ENCODE measurements at regions not wholly inside any gene's neighbourhood (a gene's known extent, or its start where the extent isn't known, plus 50 kb on each side); places are given as distances from the start of the nearest gene placed in this dataset.

DNA sequence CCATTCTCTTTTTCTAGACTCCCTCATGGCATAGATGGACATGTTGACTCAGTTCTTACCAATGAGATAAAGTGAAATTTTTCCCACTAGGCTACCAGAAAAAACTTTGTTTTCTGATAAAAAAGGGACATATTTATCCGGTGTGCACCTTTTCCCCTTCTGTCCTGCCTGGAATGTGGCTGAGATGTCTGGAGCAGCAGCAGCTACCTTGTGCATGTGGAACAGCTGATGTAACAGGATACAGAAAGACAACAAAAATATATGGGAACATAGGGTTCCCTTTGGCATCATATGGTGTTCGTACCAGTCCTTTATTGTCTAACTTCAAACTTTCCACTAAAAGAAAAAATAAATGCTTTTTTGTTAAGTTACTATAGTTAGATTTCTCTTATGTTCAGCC is 460.2 kb upstream of the HS6ST1 start:
- Histone ChIP-seq H3K4me3 (ENCODE audit: low read length) (no peak overlapping the region), H3K27ac (ENCODE audit: low read depth in 1 of 2, low read length in 2 of 2) (no peak overlapping the region), H3K27me3 (ENCODE audit: control insufficient read depth in 1 of 2, insufficient read depth in 2 of 2, low read length in 2 of 2) (no peaks in the 10 kb centered on the region), H3K9me3 (ENCODE audit: control insufficient read depth in 1 of 2, insufficient read depth in 1 of 2, low read length in 2 of 2) (peaks cover 0 to 9% of the 10 kb centered on the region in 2 experiments), H3K4me1 (ENCODE audit: insufficient read depth, low read length) (no peaks in the 10 kb centered on the region), H3K36me3 (ENCODE audit: insufficient read depth, low read length) (no peaks in the 10 kb centered on the region)
- no peaks in the 10 kb centered on the region for H3K9me3 Mint-ChIP-seq
- ATAC-seq (ENCODE audit: poor library complexity), result no peak
- DNase-seq, result no peak
- intact Hi-C loops (cut with DNase I, micrococcal nuclease), result no loop called here
- POLR2A ChIA-PET, result no interaction called here
- H3K4me1 Mint-ChIP-seq (ENCODE audit: low read depth), result no peaks in the 10 kb centered on the region
- TF ChIP-seq CTCF (IDR thresholded peaks at IDR 0.05), result no peak
- no peak overlapping the region for H3K27ac Mint-ChIP-seq
- no peaks in the 10 kb centered on the region for H3K36me3 Mint-ChIP-seq (ENCODE audit: low read depth)
- H3K27me3 Mint-ChIP-seq, result no peaks in the 10 kb centered on the region
- no peak overlapping the region for H3K4me3 Mint-ChIP-seq
- CTCF ChIA-PET, result no interaction called here

DNA sequence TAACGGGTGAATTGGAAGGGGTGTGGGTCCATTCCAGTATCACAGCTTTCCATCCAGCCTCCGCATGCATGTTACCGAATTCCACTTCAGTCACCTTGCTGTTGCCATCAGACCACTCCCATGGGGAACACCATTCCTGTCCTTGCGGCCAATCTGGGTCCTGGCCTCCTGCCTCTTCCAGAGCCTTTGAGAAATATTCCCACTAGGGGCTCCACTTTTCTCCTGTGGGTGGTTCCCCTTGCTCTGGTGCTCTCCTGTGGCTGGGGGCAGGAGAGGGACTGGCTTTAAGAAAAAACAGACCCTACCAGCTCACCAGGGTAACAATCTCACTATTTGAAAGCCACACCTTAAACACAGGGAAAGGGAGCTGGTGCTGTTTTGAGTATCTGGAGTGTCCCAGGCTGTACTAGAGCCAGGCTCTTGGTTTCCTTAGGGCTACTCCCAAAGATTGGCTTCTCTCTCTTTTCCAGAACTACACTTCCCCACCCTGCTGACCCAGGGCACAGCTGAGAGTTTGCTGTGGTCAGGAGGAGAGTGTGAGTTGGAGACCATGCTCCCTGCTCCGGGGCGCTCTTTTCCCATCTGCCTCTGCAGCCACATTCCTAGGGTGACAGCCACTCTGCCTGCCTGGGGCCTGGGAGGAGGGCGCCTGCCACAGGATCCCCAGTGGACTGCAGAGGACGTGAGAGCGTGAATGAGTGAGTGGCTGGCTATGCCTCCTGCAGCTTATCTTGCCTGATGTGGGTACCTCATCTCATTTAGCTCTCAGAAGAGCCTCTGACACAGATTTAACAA is 460.8 kb upstream of the HS6ST1 start:
- no peaks in the 10 kb centered on the region for H3K4me1 ChIP-seq (ENCODE audit: insufficient read depth, low read length)
- ChIA-PET POLR2A (no interaction called here), CTCF (no interaction called here)
- intact Hi-C loops (cut with DNase I, micrococcal nuclease), result no loop called here
- peaks cover 0 to 10% of the 10 kb centered on the region in 2 experiments for H3K9me3 ChIP-seq (ENCODE audit: control insufficient read depth in 1 of 2, insufficient read depth in 1 of 2, low read length in 2 of 2)
- no peak for TF ChIP-seq CTCF (IDR thresholded peaks at IDR 0.05)
- Mint-ChIP-seq H3K9me3 (no peaks in the 10 kb centered on the region), H3K27me3 (no peaks in the 10 kb centered on the region), H3K27ac (no peak overlapping the region), H3K36me3 (ENCODE audit: low read depth) (no peaks in the 10 kb centered on the region), H3K4me3 (no peak overlapping the region), H3K4me1 (ENCODE audit: low read depth) (no peaks in the 10 kb centered on the region)
- ATAC-seq (ENCODE audit: poor library complexity), result no peak
- H3K4me3 ChIP-seq (ENCODE audit: low read length), result no peak overlapping the region
- peak in 1 of 14 experiments; percentile 23 for DNase-seq
- no peaks in the 10 kb centered on the region for H3K36me3 ChIP-seq (ENCODE audit: insufficient read depth, low read length)
- no peaks in the 10 kb centered on the region for H3K27me3 ChIP-seq (ENCODE audit: control insufficient read depth in 1 of 2, insufficient read depth in 2 of 2, low read length in 2 of 2)
- H3K27ac ChIP-seq (ENCODE audit: low read depth in 1 of 2, low read length in 2 of 2), result no peak overlapping the region

- intact Hi-C loops (cut with DNase I, micrococcal nuclease), result no loop called here
- Mint-ChIP-seq H3K27ac (no peak overlapping the region), H3K4me1 (ENCODE audit: low read depth) (no peaks in the 10 kb centered on the region), H3K4me3 (no peak overlapping the region), H3K36me3 (ENCODE audit: low read depth) (no peaks in the 10 kb centered on the region), H3K9me3 (no peaks in the 10 kb centered on the region), H3K27me3 (no peaks in the 10 kb centered on the region)
- CTCF ChIA-PET, result no interaction called here
- H3K9me3 ChIP-seq (ENCODE audit: control insufficient read depth in 1 of 2, insufficient read depth in 1 of 2, low read length in 2 of 2), result peaks cover 0 to 20% of the 10 kb centered on the region in 2 experiments
- ATAC-seq (ENCODE audit: poor library complexity), result no peak
- no peaks in the 10 kb centered on the region for H3K36me3 ChIP-seq (ENCODE audit: insufficient read depth, low read length)
- POLR2A ChIA-PET, result no interaction called here
- peak in 1 of 14 experiments; percentile 4 for DNase-seq
- no peaks in the 10 kb centered on the region for H3K27me3 ChIP-seq (ENCODE audit: control insufficient read depth in 1 of 2, insufficient read depth in 2 of 2, low read length in 2 of 2)
- no peak for TF ChIP-seq CTCF (IDR thresholded peaks at IDR 0.05)
- H3K27ac ChIP-seq (ENCODE audit: low read depth in 1 of 2, low read length in 2 of 2), result no peak overlapping the region
- H3K4me1 ChIP-seq (ENCODE audit: insufficient read depth, low read length), result no peaks in the 10 kb centered on the region
- H3K4me3 ChIP-seq (ENCODE audit: low read length), result no peak overlapping the region
These were observed 461.9 kb upstream of the HS6ST1 start for GRCh38 chr2:128780434-128781080.

Measured in CD4-positive, alpha-beta T cell (primary cell).